Left renal pelvis (tissue), 4 donors: ENCODE measurements at regions not wholly inside any gene's neighbourhood (a gene's known extent, or its start where the extent isn't known, plus 50 kb on each side); places are given as distances from the start of the nearest gene placed in this dataset.
"Not testable (repeated sequence)": the region's sequence is repeated elsewhere in the genome, so short reads cannot be mapped to it uniquely, and the experiment has no call there.

ENCODE experiments used
- DNase-seq, 4 donors: peaks; one replicate each; pipeline ENCODE4 v3.0.0-alpha.2; 2013; ENCODE audit warnings: low read depth in 4 of 4, low spot score in 3 of 4

GRCh38 chr1:58836408-58836807 lies 52.6 kb upstream of the JUN start:
- no peak for DNase-seq

- no peak for DNase-seq
These were observed 54.0 kb upstream of the JUN start for GRCh38 chr1:58837886-58838285.

- no peak for DNase-seq
These were observed 55.4 kb upstream of the JUN start for GRCh38 chr1:58839147-58839795.

GRCh38 chr1:58839846-58840835 lies 56.3 kb upstream of the JUN start:
- no peak for DNase-seq

- DNase-seq: no peak
These were observed 57.6 kb upstream of the JUN start for GRCh38 chr1:58841455-58841854.

DNA sequence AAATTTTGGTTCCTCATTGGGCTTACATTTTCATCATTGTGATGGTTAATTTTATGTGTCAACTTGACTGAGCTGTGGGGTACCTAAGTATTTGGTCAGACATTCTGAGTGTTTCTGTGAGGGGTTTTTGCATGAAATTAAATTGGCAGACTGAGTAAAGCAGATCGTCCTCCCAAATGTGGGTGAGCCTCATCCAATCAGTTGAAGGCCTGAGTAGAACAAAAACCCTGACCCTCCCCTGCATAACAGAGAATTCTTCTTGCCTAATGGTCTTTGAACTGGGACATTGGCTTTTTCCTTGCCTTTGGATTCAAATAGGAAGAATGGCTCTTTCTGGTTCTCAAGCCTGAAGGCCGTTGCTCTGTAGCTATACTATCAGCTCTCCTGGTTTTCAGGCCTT lies 59.1 kb upstream of the JUN start:
- no peak for DNase-seq

DNA sequence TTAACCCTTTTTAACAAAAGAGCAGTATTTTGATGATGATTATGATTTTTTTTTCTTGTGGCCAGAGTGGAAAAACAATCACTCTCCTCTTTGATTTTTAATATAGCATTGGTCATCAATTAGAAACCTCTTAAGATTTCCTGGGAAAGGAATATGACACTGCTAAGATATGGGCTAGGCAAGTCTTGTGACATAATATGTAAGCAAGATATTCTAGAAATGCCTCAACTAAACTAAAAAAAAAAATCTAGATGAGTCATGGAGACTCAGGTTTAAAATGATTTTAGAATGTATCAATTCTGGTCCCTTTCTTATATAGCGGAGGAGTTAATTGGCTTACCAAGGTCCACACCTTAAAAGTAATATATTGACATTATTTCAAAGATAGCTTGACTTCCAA lies 60.3 kb upstream of the JUN start:
- DNase-seq: no peak

DNA sequence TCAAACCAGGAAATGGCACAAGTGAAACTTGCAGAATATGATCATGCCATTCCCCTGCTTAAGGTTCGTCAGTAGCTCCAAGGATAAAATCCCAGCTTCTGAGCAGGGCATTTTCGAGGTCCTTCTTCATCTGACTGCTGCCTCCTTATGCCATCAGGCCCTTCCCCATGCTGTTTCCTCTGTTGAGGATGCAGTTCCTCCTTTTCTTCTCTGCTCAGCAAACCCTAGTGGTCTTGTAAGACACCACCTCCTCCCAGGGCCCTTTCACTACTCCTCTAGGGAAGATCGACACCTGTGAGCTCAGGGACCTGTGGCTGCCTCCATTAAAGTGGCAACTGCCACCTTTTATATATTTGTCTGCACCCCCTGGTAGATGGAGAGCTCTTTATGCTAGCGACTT lies 62.1 kb upstream of the JUN start:
- no peak for DNase-seq

- no peak for DNase-seq
These were observed 65.1 kb upstream of the JUN start for GRCh38 chr1:58848818-58849411.

- DNase-seq: no peak
These were observed 65.7 kb upstream of the JUN start for GRCh38 chr1:58849551-58849950.

GRCh38 chr1:58850636-58851035 lies 66.8 kb upstream of the JUN start:
- DNase-seq: no peak

DNA sequence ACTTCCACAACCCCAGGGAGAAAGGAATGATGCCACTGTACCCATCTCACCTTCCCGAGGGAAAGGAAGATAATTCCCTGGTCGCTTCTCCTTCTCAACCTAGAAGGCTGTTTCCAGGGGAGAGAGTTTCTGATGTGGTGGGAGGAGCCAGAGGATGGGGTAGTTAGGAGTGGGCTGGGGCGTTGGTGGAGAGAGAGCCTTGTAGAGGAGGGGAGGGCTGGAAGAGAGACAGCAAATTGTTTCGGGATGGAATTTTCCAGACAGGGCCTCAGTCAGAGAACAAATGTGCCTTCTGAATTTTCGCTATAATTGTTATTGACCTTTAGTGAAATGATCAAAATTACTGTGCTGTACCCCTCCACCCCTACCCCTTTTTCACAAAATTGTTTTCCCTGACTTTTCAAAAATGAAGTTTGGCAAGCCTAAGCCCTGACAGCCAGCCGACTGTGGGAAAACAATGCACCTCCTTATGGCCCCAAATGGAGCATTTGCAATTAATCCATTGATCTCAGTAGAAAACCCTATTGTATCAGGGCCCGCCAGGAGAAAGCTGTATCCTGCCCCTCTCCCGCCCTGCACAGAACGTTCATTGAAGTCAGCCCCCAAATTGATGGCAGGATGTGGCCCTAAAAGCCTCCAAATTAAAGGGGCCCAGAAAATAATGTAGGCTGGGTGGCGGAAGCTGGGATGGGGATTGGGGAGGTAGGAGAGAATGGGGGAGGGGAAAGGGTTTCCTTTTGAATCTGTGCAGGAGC lies 69.1 kb upstream of the JUN start:
- no peak for DNase-seq

DNA sequence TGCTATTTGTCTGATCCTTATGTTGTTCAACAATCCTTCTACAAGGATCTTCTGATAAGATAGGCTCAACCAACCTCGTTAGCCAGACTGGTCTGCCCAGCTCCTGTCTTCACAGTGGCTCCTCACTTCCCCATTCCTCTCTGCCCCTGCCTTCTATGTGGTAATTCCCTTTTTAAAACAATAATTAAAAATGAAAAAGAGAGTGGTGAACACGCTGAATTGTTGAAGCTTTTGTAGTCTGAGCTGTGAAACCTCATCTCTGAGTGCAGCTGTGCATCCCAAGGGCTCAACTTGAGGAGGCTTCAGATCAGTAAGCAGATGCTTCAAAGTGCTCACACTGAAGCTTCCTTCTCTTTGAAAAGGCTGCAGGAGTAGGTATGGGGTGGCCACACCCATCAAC lies 70.7 kb upstream of the JUN start:
- no peak for DNase-seq

DNA sequence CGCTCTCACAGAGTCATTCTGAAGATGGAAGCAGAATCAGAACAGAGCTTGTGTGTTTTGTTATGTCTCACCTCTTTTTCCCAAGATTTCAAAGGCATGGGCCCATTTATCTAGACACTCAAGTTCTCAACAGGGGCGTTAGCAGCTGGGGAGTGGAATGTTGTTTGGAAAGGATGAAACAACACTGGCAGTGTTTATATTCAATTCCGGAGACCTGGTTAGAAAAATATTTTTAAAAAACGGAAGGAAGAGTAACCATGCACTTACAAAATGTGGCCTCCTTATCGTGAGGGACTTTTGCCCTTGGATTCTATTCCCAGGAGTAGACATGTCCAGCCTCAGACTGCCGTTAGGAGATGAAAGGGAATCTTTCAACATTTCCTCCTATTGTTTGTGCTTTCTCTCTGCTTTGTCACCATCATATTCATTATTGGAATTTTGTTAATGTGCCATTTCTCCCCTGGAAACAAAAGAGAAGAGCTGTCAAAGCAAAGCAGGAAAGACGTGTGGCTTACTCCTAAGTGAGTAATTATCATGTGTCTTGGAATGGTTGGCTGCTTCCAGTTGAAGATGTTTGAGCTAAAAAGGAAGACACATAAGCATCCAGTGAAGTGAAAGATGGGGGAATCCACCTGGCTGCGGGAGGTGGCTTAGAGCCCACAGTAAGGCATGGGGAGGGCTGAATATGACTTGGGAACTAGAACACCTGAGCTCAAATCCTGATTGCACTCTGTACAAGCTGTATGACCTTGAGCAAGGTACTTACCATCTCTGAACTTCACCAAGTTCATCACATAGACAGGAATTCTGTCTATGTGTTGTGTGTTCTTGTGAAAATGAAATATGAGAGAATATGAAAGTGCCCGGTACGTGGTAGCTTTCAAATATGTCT lies 71.7 kb upstream of the JUN start:
- DNase-seq: no peak

- DNase-seq: not testable (repeated sequence)
These were observed 72.4 kb upstream of the JUN start for GRCh38 chr1:58856281-58856680.

DNA sequence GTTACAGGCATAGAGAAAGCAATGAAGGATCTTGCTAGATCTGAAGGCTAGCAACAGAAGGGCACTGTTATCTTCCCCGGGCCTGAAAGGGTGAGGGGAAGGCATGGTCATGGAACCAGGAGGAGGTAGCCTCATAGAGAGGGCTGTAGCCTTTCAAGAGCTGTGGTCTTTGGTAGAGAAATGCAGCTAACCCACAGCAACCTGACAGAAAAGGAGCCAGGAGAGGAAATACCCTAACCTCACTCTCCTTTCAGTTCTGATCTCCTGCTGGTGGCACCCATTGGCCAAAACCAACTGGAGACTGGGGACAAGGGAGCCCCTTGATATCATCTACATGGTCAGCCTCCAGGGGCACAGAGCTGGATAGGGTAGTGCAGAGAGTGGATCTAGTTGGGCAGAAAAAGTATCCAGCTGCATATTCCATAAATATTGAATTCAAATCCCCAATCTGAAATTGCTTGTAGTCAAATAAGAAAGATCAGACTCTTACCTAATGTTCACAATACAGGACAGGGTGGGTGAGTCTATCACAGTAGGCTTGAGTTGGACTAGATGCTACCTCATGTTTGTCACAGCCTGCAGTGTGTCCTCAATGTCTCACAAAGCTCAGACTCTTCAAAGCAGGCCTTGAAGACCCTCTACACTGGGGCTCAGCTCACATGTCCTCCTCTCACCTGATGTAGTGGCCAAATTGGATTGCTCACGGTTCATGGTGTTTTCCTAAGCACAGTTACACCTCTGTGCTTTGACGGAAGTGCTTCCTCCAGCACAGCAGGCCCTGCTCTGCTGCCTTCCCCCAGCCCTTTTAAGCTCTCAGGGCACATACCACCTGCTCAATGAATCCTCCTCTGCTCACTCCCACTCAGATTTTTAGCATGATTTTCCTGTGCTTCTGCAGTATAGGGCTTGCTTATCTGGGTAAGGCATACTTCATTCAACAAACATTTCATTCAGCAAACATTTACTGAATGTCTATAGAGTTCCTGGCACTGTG lies 74.1 kb upstream of the JUN start:
- DNase-seq: no peak

GRCh38 chr1:58859769-58860485 lies 76.1 kb upstream of the JUN start:
- DNase-seq: no peak

DNA sequence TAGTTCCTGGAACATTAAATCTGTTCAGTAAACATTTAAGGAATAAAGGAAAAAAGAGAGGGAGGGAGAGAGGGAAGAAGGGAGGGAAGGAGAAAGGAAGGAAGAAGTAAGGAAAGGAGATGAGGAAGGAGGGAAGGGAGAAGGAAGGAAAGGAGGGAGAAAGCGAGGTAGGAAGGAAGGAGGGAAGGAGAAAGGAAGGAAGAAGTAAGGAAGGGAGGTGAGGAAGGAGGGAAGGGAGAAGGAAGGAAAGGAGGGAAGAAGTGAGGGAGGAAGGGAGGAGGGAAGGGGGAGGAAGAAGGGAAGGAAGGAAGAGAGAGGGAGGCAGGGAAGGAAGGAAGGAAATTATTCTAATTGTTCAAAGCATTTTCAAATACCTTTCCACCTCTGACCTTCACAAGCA lies 77.2 kb upstream of the JUN start:
- no peak for DNase-seq
